NOMO-1 (cell line): ENCODE measurements at regions not wholly inside any gene's neighbourhood (a gene's known extent, or its start where the extent isn't known, plus 50 kb on each side); places are given as distances from the start of the nearest gene placed in this dataset.

Experiments used
- DNase-seq, 2 experiments: peaks; one replicate each; lab custom pipeline; 2025; ENCODE audit not compliant: unreplicated experiment in 2 of 2; lab: John Stamatoyannopoulos, UW

- DNase-seq: no peak
These were observed 75.2 kb upstream of the CIBAR2 start for GRCh38 chr16:85187447-85187846.

- no peak for DNase-seq
These were observed 75.6 kb upstream of the CIBAR2 start for GRCh38 chr16:85187886-85188285.

GRCh38 chr16:85188822-85189672 lies 76.8 kb upstream of the CIBAR2 start:
- no peak for DNase-seq

GRCh38 chr16:85190572-85190971 lies 78.3 kb upstream of the CIBAR2 start:
- DNase-seq: no peak

- no peak for DNase-seq
These were observed 79.2 kb upstream of the CIBAR2 start for GRCh38 chr16:85191341-85191965.

DNA sequence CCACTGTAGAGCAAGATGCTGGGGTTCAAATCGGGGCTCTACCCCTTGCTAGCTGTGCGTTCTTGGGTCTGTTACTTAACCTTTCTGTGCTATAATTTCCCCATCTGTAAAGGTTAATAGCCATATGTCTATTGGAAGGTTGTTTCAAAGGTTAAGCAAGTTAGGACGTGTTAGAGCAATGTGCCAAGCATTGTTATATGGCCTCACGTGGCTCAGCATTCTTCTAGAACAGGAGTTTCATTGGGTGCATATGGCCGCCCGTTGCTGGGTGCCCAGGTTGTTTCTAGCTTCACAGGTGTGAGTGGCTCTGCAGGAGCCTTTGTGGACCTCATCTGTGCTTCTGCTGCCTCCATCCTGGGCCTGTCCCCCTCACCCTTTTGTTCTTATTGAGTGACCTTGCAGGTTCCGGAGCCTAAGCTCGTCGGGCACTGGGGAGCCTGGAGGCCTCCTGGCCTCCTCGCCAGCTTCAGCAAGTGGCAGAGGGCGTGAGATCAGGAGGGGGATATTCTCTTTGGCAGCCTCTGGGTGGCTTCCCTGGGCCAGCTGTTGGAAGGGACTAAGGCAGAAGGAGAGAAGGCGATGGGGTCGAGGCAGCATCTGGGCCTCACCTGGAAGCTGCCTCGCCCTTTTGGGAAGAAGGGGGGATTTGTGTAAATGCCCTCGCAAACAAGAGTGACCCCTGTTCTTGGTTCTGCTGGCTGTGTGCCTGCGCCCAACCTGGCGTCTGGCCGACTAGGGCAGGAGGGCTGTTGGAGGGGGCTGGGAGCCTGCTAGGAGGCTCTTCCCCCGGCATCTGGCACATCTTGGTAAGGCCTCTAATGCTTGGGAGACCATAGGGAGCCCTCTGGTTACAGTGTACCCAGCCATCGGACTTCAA lies 80.2 kb upstream of the CIBAR2 start:
- no peak for DNase-seq

DNA sequence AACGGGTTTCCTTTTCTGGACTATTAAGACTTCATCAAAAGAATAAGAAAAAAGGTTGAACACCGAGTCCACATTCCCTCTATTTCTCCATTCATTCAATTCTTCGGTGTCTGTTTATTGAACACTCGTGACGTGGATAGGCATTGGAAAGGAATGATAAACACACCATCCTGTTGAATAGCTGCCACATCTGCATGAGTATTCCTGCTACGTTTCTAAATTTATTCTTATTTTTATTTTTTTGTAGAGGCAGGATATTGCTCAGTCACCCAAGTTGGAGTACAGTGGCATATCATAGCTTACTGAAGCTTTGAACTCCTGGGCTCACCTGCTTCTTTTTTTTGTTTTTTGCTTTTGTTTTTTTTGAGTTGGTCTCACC lies 80.8 kb upstream of the CIBAR2 start:
- no peak for DNase-seq

- DNase-seq: no peak
These were observed 81.6 kb upstream of the CIBAR2 start for GRCh38 chr16:85193876-85194275.

DNA sequence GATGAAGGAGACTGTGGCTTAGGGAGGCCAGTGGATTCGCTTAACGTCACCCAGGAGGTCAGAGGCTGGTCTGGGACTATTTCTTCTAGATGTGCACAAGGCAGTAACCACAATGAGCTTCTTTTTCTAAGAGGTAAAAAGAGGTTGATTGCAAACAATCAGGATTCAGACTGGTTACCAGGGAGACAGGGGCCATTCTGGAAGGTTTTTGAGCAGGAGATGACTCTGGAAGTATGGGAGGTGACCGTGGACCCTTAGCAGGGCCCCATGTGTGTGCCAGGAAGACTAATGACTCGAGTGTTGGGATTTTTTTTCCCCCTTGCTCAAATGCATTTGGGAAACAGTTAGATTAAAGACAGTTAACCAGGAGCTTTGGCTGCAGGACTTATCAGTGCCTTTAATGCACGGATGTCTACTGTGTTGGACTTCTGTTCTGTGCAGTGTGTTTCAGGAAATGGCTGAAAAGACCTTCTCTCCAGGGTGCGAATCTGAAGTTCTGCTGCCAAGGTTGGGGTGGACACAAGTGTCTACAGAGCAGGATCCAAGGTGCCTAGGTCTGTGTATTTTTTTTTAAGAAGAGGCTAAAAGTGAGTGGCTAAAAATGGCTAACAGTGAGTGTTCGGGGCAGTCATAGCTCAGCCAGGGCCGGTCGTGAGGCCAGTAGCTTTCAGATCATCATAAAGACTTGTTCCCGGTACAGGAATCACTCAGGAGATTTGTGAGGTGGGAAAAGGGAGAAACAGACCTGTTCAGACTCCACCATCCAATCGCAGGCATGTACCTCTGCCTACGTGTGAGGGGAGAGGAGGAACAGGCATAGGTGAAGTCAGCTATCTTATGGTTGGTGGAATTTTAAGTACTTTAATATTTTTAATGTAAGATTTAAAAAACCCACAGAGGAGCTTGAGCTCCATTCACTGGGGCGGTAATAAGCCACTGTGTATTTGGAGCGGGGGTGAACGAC lies 82.3 kb upstream of the CIBAR2 start:
- no peak for DNase-seq

GRCh38 chr16:85195271-85195647 lies 83.0 kb upstream of the CIBAR2 start:
- no peak for DNase-seq

DNA sequence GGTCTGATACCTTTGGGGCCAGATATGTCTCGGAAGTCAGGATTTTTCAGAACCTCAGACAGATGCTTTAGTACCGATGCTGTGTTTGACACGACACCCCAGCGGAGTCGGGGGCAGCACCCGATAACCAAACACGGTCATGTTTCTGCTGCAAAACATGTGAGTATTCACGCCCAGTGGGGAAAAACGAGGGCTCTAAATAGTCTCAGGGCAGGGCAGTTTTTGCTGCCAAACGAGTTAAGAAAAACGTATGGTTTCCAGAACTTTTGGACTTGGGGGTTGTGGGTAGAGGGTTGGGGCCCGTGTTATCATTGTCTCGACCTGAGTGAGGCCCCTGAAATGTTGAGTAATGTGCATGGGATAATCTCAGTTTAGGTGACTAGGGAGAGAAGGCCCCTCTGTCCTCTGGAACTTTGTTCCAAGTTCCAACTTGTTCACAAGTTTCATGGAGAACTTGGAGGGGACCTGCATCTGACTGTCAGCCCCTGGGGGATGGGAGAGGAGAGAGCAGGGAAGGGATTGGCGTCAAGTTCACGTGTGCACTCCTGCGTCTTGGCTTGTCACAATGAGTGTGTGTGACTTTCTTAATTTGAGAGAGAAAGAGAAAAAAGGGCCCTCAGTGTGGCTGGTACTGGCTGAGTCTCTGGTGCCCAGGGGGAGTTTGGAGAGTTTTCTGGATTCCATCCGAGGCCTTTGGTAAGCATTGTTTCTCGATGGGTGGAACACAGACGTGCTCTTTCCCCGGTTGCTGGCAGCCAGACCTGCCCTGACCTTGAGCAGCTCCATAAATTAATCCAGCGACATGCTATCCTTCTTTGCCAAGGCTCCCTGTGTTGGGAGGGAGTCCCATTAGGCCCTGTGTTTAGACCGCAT lies 83.9 kb upstream of the CIBAR2 start:
- DNase-seq: no peak

DNA sequence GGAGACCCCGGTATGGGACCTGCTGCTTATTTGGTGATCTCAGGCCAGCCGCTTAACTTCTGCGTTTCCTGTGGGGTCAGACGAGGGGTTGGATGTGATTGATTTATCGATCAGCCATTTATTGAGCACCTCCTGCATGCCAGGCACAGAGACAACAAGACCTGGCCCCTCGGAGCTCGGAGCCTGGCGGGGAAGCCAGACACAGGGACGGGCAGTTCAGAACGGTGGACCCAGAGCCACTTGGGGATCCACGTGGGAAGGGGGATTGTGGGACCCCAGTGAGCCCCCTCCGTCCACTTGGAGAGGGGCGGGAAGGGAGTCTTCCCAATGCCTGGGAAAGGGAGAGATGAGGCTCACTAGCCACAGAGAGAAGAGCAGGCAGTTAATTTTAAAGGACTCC lies 84.7 kb upstream of the CIBAR2 start:
- no peak for DNase-seq

GRCh38 chr16:85197611-85198566 lies 85.6 kb upstream of the CIBAR2 start:
- DNase-seq: no peak

GRCh38 chr16:85199069-85199725 lies 86.9 kb upstream of the CIBAR2 start:
- no peak for DNase-seq

GRCh38 chr16:85199880-85200279 lies 87.6 kb upstream of the CIBAR2 start:
- no peak for DNase-seq

DNA sequence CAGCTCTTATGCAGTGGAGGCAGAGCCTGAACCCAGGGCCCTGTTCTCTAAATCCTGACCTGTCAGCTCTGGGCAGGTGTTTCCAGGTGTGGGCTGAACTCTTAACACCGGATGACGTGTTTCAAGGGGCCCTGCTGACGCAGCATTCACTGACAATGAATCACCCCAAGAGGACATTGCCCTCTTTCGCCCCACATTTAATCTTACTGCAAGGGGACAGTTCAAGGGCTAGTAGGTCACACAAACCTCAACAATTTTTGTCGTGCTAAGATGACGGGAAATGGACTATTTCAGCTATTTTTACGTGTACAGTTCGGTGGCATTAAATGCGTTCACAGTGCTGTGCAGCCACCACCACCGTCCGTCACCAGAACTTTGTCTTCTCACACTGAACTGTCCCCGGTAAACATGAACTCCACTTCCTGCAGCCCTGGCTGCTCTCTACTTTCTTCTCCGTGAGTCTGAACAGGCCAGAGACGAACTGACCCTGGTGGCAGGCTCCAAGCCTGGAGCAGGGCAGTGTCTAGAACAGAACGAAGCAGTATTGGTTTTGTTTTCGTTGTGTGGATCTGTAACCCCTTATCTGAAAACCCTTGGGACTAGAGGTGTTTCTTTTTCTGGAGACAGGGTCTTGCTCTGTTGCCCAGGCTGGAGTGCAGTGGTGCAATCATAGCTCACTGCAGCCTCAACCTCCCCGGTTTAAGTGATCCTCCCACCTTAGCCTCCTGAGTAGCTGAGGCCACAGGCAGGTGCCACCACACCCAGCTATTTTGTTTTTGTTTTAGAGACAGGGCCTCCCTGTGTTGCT lies 88.4 kb upstream of the CIBAR2 start:
- no peak for DNase-seq

DNA sequence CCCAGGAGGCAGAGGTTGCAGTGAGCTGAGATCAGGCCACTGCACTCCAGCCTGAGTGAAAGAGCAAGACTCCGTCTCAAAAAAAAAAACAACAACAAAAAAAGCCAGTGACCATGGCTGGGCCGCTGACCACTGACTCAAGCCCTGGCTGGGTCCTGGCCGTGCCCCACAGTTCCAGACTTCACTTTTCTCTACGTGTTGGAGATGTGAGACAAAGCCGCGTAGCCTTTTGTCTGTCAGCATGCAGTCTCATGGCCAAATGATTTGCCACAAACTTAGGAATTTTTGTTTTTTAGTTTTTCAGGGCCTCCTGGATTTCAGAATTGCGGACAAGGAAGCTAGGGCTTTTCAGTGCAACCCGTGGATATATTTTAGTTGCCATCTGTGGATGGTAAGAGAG lies 89.3 kb upstream of the CIBAR2 start:
- no peak for DNase-seq
